Esophagus (tissue), 2 donors: ENCODE measurements at regions not wholly inside any gene's neighbourhood (a gene's known extent, or its start where the extent isn't known, plus 50 kb on each side); places are given as distances from the start of the nearest gene placed in this dataset.

Experiments used
- H3K27ac ChIP-seq, 2 donors: one replicate each; pipeline ENCODE4 v1.5.1; 2013; ENCODE audit warnings: low read depth in 2 of 2, mild to moderate bottlenecking in 2 of 2, inconsistent platforms in 1 of 2, low read length in 1 of 2, moderate library complexity in 1 of 2
- H3K27me3 ChIP-seq, 2 donors: one replicate each; pipeline ENCODE4 v1.6.1; 2013; ENCODE audit warnings: low read length in 2 of 2, control low read depth in 1 of 2, mild to moderate bottlenecking in 1 of 2; ENCODE audit not compliant: insufficient read depth in 2 of 2, control insufficient read depth in 1 of 2
- H3K36me3 ChIP-seq, 2 donors: one replicate each; pipeline ENCODE4 v1.6.1; 2013; ENCODE audit warnings: low read length in 1 of 2; ENCODE audit not compliant: control insufficient read depth in 2 of 2, insufficient read depth in 2 of 2
- H3K4me1 ChIP-seq, 2 donors: one replicate each; pipeline ENCODE4 v1.6.1; 2013; ENCODE audit warnings: low read length in 1 of 2; ENCODE audit not compliant: control insufficient read depth in 2 of 2, insufficient read depth in 2 of 2
- H3K4me3 ChIP-seq, 2 donors: one replicate each; pipeline ENCODE4 v1.5.1; 2013; ENCODE audit warnings: low read length in 2 of 2, mild to moderate bottlenecking in 2 of 2, low read depth in 1 of 2, moderate library complexity in 1 of 2
- H3K9me3 ChIP-seq, 2 donors: one replicate each; pipeline ENCODE4 v1.6.1; 2013; ENCODE audit warnings: mild to moderate bottlenecking in 2 of 2, low read depth in 1 of 2, low read length in 1 of 2, moderate library complexity in 1 of 2; ENCODE audit not compliant: control insufficient read depth in 2 of 2, insufficient read depth in 1 of 2
- WGBS, 2 donors: extraction: QIAGEN DNeasy Blood & Tissue Kit; methylation state at CpG; one replicate each; pipeline ENCODE4 v1.1.7; 2013; 5-methylcytosine and 5-hydroxymethylcytosine counted together
- donor health status: healthy with polysubstance abuse.
- donor health status: Bipolar disorder and iron deficiency.

GRCh38 chr13:109844396-109844795, 58.0 kb upstream of the IRS2 start:
- H3K27ac ChIP-seq, result no peak overlapping the region

GRCh38 chr13:109843695-109844094, 57.3 kb upstream of the IRS2 start:
- no peak overlapping the region for H3K27ac ChIP-seq
- 88 to 92% methylated on average over 8 of the region's 8 CpGs for WGBS, 2 donors
- H3K36me3 ChIP-seq, result no peaks in the 10 kb centered on the region
- H3K4me3 ChIP-seq, result no peak overlapping the region
- no peaks in the 10 kb centered on the region for H3K9me3 ChIP-seq
- H3K27me3 ChIP-seq, result no peaks in the 10 kb centered on the region
- H3K4me1 ChIP-seq, result no peaks in the 10 kb centered on the region

More at GRCh38 chr13:109844396-109844795, 58.0 kb upstream of the IRS2 start:
- WGBS, 2 donors, result 53 to 60% methylated on average over 9 of the region's 9 CpGs
- H3K36me3 ChIP-seq, result no peaks in the 10 kb centered on the region
- H3K9me3 ChIP-seq, result no peaks in the 10 kb centered on the region
- no peak overlapping the region for H3K4me3 ChIP-seq
- no peaks in the 10 kb centered on the region for H3K4me1 ChIP-seq
- no peaks in the 10 kb centered on the region for H3K27me3 ChIP-seq

GRCh38 chr13:109842212-109842920, 56.0 kb upstream of the IRS2 start:
- Histone ChIP-seq H3K4me1 (no peaks in the 10 kb centered on the region), H3K36me3 (no peaks in the 10 kb centered on the region), H3K4me3 (no peak overlapping the region), H3K27me3 (no peaks in the 10 kb centered on the region), H3K9me3 (no peaks in the 10 kb centered on the region), H3K27ac (no peak overlapping the region)
- 79 to 86% methylated on average over 6 of the region's 6 CpGs for WGBS, 2 donors

- no peak overlapping the region for H3K4me3 ChIP-seq
- H3K4me1 ChIP-seq, result no peaks in the 10 kb centered on the region
- no peak overlapping the region for H3K27ac ChIP-seq
- H3K9me3 ChIP-seq, result no peaks in the 10 kb centered on the region
- no peaks in the 10 kb centered on the region for H3K36me3 ChIP-seq
- no peaks in the 10 kb centered on the region for H3K27me3 ChIP-seq
- WGBS, 2 donors, result 89 to 91% methylated on average over 4 of the region's 4 CpGs
Measured at GRCh38 chr13:109840893-109841287, 54.5 kb upstream of the IRS2 start.

- Histone ChIP-seq H3K9me3 (no peaks in the 10 kb centered on the region), H3K36me3 (no peaks in the 10 kb centered on the region), H3K27ac (no peak overlapping the region), H3K4me1 (no peaks in the 10 kb centered on the region), H3K4me3 (no peak overlapping the region), H3K27me3 (no peaks in the 10 kb centered on the region)
- 56 to 62% methylated on average over 9 of the region's 9 CpGs for WGBS, 2 donors
Measured at GRCh38 chr13:109840201-109840892, 54.0 kb upstream of the IRS2 start.

GRCh38 chr13:109836629-109837607, 50.5 kb upstream of the IRS2 start:
- no peak overlapping the region for H3K27ac ChIP-seq
- H3K4me3 ChIP-seq, result no peak overlapping the region
- H3K4me1 ChIP-seq, result no peaks in the 10 kb centered on the region
- H3K27me3 ChIP-seq, result no peaks in the 10 kb centered on the region
- no peaks in the 10 kb centered on the region for H3K36me3 ChIP-seq
- H3K9me3 ChIP-seq, result no peaks in the 10 kb centered on the region
- 66 to 73% methylated on average over 12 of the region's 12 CpGs for WGBS, 2 donors
